HL-60 (cell line): ENCODE measurements at regions not wholly inside any gene's neighbourhood (a gene's known extent, or its start where the extent isn't known, plus 50 kb on each side); places are given as distances from the start of the nearest gene placed in this dataset.

ENCODE experiments used
- DNase-seq, 2 experiments: peaks; one replicate each; pipeline ENCODE4 v3.0.0-alpha.2; 2010 to 2020; ENCODE audit warnings: low read depth in 1 of 2, low spot score in 1 of 2
- H3K27ac ChIP-seq: fragments of 250-450 bp; sonication (Bioruptor Pico); replicated peaks from 2 replicates; pipeline ENCODE4 v1.5.1; 2020; ENCODE audit warnings: mild to moderate bottlenecking, moderate library complexity
- H3K27me3 ChIP-seq: fragments of 250-450 bp; sonication (Bioruptor Pico); 2 replicates; pipeline ENCODE4 v1.5.1; 2021; ENCODE audit warnings: mild to moderate bottlenecking, moderate library complexity; ENCODE audit not compliant: insufficient read depth, poor library complexity, severe bottlenecking
- H3K4me3 ChIP-seq: replicated peaks from 2 replicates; pipeline ENCODE4 v1.5.1; 2011; ENCODE audit warnings: mild to moderate bottlenecking, control low read depth, low read length; ENCODE audit not compliant: insufficient read depth
- GABPA ChIP-seq: IDR thresholded peaks from 2 replicates; pipeline ENCODE4 v1.6.1; 2012; ENCODE audit warnings: low read depth
- POLR2AphosphoS5 ChIP-seq: IDR thresholded peaks from 2 replicates; pipeline ENCODE4 v1.6.1; 2012; ENCODE audit warnings: low read depth
- SPI1 ChIP-seq: IDR thresholded peaks from 2 replicates; pipeline ENCODE4 v1.6.1; 2012; ENCODE audit warnings: low read depth, mild to moderate bottlenecking, borderline replicate concordance
- TF ChIP-seq, protein P1 (sequence below): IDR thresholded peaks from one replicate; pipeline ENCODE4 v1.5.1; 2011; ENCODE audit warnings: low read length, control low read depth, inconsistent platforms; ENCODE audit not compliant: insufficient read depth
- TF ChIP-seq, protein P2 (sequence below): IDR thresholded peaks from 2 replicates; pipeline ENCODE4 v1.6.1; 2012; ENCODE audit warnings: low read depth; ENCODE audit not compliant: insufficient replicate concordance

DNA sequence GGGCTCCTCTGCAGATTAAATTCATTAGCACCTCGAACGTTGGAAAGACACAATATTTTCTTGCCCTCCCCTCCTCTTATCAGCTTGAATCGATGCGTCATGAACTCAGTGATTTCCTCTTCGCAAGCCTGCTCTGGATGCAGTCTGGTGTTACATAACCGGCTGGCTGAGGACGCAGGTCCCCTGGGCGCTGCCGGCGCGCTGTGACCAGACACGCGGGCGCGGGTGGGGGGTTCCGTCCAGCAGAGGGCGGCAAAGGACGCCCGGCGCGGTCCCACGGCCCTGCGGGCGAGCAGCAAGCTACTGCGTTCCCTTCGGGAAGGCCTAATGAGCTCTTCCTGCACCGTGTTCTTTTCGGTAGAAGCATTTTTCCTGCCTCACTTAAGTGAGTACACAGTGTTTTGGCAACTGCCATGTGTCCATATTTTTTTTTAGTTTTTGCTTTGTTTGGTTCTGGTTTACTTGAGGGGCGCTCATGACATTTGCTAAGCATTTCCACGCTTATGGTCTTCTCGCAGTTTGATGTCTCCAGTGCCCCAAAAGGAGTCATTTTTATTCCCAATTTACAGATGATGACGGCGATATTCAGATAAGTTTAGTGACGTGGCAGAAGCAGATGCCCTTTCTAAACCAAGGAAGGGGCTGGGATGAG is 112.2 kb upstream of the MBNL2 start:
- DNase-seq: peak; percentile 70 to 91
- Histone ChIP-seq H3K27me3 (peaks cover 16% of the 10 kb centered on the region), H3K27ac (no peak overlapping the region), H3K4me3 (no peak overlapping the region)
- TF ChIP-seq GABPA (no peak), POLR2AphosphoS5 (no peak), SPI1 (no peak)
- TF ChIP-seq, protein P1, sequence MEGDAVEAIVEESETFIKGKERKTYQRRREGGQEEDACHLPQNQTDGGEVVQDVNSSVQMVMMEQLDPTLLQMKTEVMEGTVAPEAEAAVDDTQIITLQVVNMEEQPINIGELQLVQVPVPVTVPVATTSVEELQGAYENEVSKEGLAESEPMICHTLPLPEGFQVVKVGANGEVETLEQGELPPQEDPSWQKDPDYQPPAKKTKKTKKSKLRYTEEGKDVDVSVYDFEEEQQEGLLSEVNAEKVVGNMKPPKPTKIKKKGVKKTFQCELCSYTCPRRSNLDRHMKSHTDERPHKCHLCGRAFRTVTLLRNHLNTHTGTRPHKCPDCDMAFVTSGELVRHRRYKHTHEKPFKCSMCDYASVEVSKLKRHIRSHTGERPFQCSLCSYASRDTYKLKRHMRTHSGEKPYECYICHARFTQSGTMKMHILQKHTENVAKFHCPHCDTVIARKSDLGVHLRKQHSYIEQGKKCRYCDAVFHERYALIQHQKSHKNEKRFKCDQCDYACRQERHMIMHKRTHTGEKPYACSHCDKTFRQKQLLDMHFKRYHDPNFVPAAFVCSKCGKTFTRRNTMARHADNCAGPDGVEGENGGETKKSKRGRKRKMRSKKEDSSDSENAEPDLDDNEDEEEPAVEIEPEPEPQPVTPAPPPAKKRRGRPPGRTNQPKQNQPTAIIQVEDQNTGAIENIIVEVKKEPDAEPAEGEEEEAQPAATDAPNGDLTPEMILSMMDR: peak; percentile 75
- TF ChIP-seq, protein P2, sequence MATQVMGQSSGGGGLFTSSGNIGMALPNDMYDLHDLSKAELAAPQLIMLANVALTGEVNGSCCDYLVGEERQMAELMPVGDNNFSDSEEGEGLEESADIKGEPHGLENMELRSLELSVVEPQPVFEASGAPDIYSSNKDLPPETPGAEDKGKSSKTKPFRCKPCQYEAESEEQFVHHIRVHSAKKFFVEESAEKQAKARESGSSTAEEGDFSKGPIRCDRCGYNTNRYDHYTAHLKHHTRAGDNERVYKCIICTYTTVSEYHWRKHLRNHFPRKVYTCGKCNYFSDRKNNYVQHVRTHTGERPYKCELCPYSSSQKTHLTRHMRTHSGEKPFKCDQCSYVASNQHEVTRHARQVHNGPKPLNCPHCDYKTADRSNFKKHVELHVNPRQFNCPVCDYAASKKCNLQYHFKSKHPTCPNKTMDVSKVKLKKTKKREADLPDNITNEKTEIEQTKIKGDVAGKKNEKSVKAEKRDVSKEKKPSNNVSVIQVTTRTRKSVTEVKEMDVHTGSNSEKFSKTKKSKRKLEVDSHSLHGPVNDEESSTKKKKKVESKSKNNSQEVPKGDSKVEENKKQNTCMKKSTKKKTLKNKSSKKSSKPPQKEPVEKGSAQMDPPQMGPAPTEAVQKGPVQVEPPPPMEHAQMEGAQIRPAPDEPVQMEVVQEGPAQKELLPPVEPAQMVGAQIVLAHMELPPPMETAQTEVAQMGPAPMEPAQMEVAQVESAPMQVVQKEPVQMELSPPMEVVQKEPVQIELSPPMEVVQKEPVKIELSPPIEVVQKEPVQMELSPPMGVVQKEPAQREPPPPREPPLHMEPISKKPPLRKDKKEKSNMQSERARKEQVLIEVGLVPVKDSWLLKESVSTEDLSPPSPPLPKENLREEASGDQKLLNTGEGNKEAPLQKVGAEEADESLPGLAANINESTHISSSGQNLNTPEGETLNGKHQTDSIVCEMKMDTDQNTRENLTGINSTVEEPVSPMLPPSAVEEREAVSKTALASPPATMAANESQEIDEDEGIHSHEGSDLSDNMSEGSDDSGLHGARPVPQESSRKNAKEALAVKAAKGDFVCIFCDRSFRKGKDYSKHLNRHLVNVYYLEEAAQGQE: no peak

DNA sequence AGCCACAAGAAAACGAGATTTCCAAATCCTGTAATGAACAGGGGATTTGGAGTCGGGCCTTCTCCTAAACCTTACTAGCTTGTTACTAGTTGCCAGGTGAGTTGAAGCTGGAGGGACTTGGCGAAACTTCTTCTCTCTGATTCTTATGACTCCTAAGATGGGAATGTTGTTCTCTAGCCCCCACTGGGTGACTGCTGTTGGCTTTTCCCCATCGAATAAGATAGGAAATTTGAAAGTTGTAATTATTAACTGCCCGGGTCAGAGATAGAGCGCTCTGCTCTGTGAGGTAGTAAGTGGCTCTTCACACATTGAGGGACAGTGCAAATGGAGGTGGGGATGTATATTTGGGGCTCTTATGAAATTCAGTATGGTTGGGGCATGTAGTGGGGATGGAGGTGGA is 111.2 kb upstream of the MBNL2 start:
- H3K27ac ChIP-seq: no peak overlapping the region
- H3K4me3 ChIP-seq: no peak overlapping the region
- H3K27me3 ChIP-seq: peaks cover 16% of the 10 kb centered on the region
- no peak for DNase-seq
- TF ChIP-seq, protein P2: no peak
- no peak for TF ChIP-seq SPI1
- no peak for TF ChIP-seq POLR2AphosphoS5
- TF ChIP-seq, protein P1: no peak
- no peak for TF ChIP-seq GABPA

DNA sequence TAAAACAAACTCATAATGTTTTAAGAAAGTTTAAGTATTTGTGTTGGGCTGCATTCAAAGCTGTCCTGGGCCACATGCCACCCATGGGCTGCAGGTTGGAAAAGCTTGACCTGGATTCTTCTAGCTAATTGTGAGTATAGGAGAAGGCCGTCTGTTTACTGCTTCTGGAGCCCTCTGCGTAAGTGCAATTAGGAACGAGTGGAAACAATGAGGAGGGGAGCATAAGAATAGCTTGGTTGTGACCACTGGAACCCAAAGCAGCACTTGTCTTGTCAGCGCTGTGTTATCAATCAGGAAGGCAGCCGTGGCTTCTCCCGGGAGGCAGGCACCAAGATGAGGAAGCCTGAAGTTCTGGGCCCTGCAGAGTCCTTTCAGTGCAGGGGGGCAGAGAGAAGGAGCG is 110.4 kb upstream of the MBNL2 start:
- no peak overlapping the region for H3K27ac ChIP-seq
- H3K27me3 ChIP-seq: peaks cover 19% of the 10 kb centered on the region
- TF ChIP-seq POLR2AphosphoS5 (no peak), GABPA (no peak), SPI1 (no peak)
- TF ChIP-seq, protein P2: no peak
- TF ChIP-seq, protein P1: no peak
- H3K4me3 ChIP-seq: no peak overlapping the region
- DNase-seq: no peak
